D721Med (cell line): ENCODE measurements at regions not wholly inside any gene's neighbourhood (a gene's known extent, or its start where the extent isn't known, plus 50 kb on each side); places are given as distances from the start of the nearest gene placed in this dataset.
"Not testable (repeated sequence)": the region's sequence is repeated elsewhere in the genome, so short reads cannot be mapped to it uniquely, and the experiment has no call there.

Experiments
- DNase-seq: peaks from one replicate; pipeline ENCODE4 v3.0.0; 2011; ENCODE audit warnings: low spot score; ENCODE audit not compliant: insufficient read length
- FAIRE-seq: peaks from 2 replicates; lab custom pipeline; 2011; peaks lifted over from hg19 to GRCh38; lab: Jason Lieb, UNC
- CTCF ChIP-seq: IDR thresholded peaks from 2 replicates; pipeline ENCODE4 v1.5.1; 2012; ENCODE audit warnings: mild to moderate bottlenecking, control low read depth; ENCODE audit not compliant: insufficient read depth; ENCODE audit errors: missing control alignments

- DNase-seq (no peak), FAIRE-seq (no peak)
- TF ChIP-seq CTCF: no peak
These were observed 1361.7 kb downstream of the FSCB start for GRCh38 chr14:43145361-43145760.

- FAIRE-seq (peak; percentile 41), DNase-seq (no peak)
- TF ChIP-seq CTCF: no peak
These were observed 1364.0 kb downstream of the FSCB start for GRCh38 chr14:43143106-43143505.

GRCh38 chr14:43141636-43142191 lies 1365.4 kb downstream of the FSCB start:
- no peak for TF ChIP-seq CTCF
- FAIRE-seq: no peak

GRCh38 chr14:43140453-43140852 lies 1366.6 kb downstream of the FSCB start:
- DNase-seq (no peak), FAIRE-seq (no peak)
- TF ChIP-seq CTCF: no peak

More at GRCh38 chr14:43141636-43142191, 1365.4 kb downstream of the FSCB start:
- no peak for DNase-seq

- DNase-seq (no peak), FAIRE-seq (no peak)
- no peak for TF ChIP-seq CTCF
These were observed 1371.1 kb downstream of the FSCB start for GRCh38 chr14:43135877-43136411.

- DNase-seq (no peak), FAIRE-seq (no peak)
- TF ChIP-seq CTCF: no peak
These were observed 1374.6 kb downstream of the FSCB start for GRCh38 chr14:43132441-43132840.

GRCh38 chr14:43128429-43128828 lies 1378.7 kb downstream of the FSCB start:
- not testable (repeated sequence) for FAIRE-seq, DNase-seq

GRCh38 chr14:43127874-43128273 lies 1379.2 kb downstream of the FSCB start:
- not testable (repeated sequence) for DNase-seq

More at GRCh38 chr14:43127874-43128273, 1379.2 kb downstream of the FSCB start:
- FAIRE-seq: not testable (repeated sequence)
